WTC11 (cell line): ENCODE measurements at regions not wholly inside any gene's neighbourhood (a gene's known extent, or its start where the extent isn't known, plus 50 kb on each side); places are given as distances from the start of the nearest gene placed in this dataset.

ENCODE experiments used
- ATAC-seq: fragments of 200-7000 bp; cut with Tn5 transposase; 2 replicates; pipeline ENCODE4 v1.10.0; 2021; ENCODE audit warnings: mild to moderate bottlenecking, moderate library complexity
- CTCF ChIA-PET: fragments of 300-600 bp; sonication (Branson Sonifier 250); formaldehyde crosslinking; loops from one replicate; lab custom pipeline; 2021; ENCODE audit warnings: antibody characterized with exemption; lab: Charles Lee
- POLR2A ChIA-PET: fragments of 350-600 bp; sonication (Branson Sonifier 250); formaldehyde crosslinking; loops from one replicate; lab custom pipeline; 2021; ENCODE audit warnings: antibody characterized with exemption; lab: Charles Lee
- DNase-seq: peaks from one replicate; pipeline ENCODE4 v3.0.0; 2021; ENCODE audit warnings: low spot score
- H3K27ac Mint-ChIP-seq: 2 replicates; pipeline ENCODE4 v1.8.0; 2021; ENCODE audit warnings: mixed read lengths
- H3K27me3 Mint-ChIP-seq: 2 replicates; pipeline ENCODE4 v1.8.0; 2021; ENCODE audit warnings: low read depth, mild to moderate bottlenecking, moderate library complexity, mixed read lengths
- H3K36me3 Mint-ChIP-seq: 2 replicates; pipeline ENCODE4 v1.8.0; 2021; ENCODE audit warnings: mixed read lengths
- H3K4me1 Mint-ChIP-seq: 2 replicates; pipeline ENCODE4 v1.8.0; 2022; ENCODE audit warnings: mixed read lengths
- H3K4me3 Mint-ChIP-seq: 2 replicates; pipeline ENCODE4 v1.8.0; 2021; ENCODE audit warnings: mild to moderate bottlenecking, moderate library complexity, mixed read lengths
- H3K9me3 Mint-ChIP-seq: 2 replicates; pipeline ENCODE4 v1.8.0; 2021; ENCODE audit warnings: mixed read lengths
- AR ChIP-seq: fragments of 250-450 bp; sonication (Bioruptor Pico); IDR thresholded peaks from 2 replicates; pipeline ENCODE4 v1.9.0; 2021; ENCODE audit warnings: mild to moderate bottlenecking
- E2F1 ChIP-seq: sonication (generic); formaldehyde crosslinking; IDR thresholded peaks from 2 replicates; pipeline ENCODE4 v1.8.0; 2022; ENCODE audit warnings: mild to moderate bottlenecking, missing genetic modification reagents
- E2F4 ChIP-seq: sonication (generic); formaldehyde crosslinking; IDR thresholded peaks from 2 replicates; pipeline ENCODE4 v1.8.1; 2022; ENCODE audit warnings: low read depth, mild to moderate bottlenecking, moderate library complexity, missing genetic modification reagents, borderline replicate concordance
- E2F5 ChIP-seq: sonication (generic); formaldehyde crosslinking; IDR thresholded peaks from 2 replicates; pipeline ENCODE4 v1.8.1; 2022; ENCODE audit warnings: mild to moderate bottlenecking, moderate library complexity, missing genetic modification reagents
- ELF4 ChIP-seq: sonication (generic); formaldehyde crosslinking; IDR thresholded peaks from 2 replicates; pipeline ENCODE4 v1.8.1; 2022; ENCODE audit warnings: low read depth, mild to moderate bottlenecking, moderate library complexity, missing genetic modification reagents
- ERG ChIP-seq: fragments of 250-450 bp; sonication (Bioruptor Pico); IDR thresholded peaks from 2 replicates; pipeline ENCODE4 v1.8.0; 2021; ENCODE audit warnings: mild to moderate bottlenecking
- JAZF1 ChIP-seq: fragments of 250-450 bp; sonication (Bioruptor Pico); IDR thresholded peaks from 2 replicates; pipeline ENCODE4 v1.9.0; 2021; ENCODE audit warnings: moderate library complexity, mild to moderate bottlenecking, inconsistent platforms
- MAX ChIP-seq: sonication (generic); formaldehyde crosslinking; IDR thresholded peaks from 2 replicates; pipeline ENCODE4 v1.8.0; 2022; ENCODE audit warnings: mild to moderate bottlenecking, missing genetic modification reagents
- NFE2L1 ChIP-seq: sonication (generic); formaldehyde crosslinking; IDR thresholded peaks from 2 replicates; pipeline ENCODE4 v1.8.1; 2023; ENCODE audit warnings: missing genetic modification reagents
- NR1H2 ChIP-seq: sonication (generic); formaldehyde crosslinking; IDR thresholded peaks from 2 replicates; pipeline ENCODE4 v1.9.0; 2021; ENCODE audit warnings: mild to moderate bottlenecking, moderate library complexity, missing genetic modification reagents
- NR2C2 ChIP-seq: sonication (generic); formaldehyde crosslinking; IDR thresholded peaks from 2 replicates; pipeline ENCODE4 v1.8.0; 2022; ENCODE audit warnings: mild to moderate bottlenecking, missing genetic modification reagents
- PRRX2 ChIP-seq: fragments of 250-450 bp; sonication (Bioruptor Pico); IDR thresholded peaks from 2 replicates; pipeline ENCODE4 v1.8.0; 2021; ENCODE audit warnings: mild to moderate bottlenecking
- SMAD4 ChIP-seq: sonication (generic); formaldehyde crosslinking; IDR thresholded peaks from 2 replicates; pipeline ENCODE4 v1.8.0; 2022; ENCODE audit warnings: mild to moderate bottlenecking, missing genetic modification reagents
- SP1 ChIP-seq: sonication (generic); formaldehyde crosslinking; conservative IDR thresholded peaks from 2 replicates; pipeline ENCODE4 v1.8.1; 2022; ENCODE audit warnings: missing genetic modification reagents
- TCF7 ChIP-seq: sonication (generic); formaldehyde crosslinking; IDR thresholded peaks from 2 replicates; pipeline ENCODE4 v1.8.0; 2022; ENCODE audit warnings: mild to moderate bottlenecking, low read depth, missing genetic modification reagents, moderate library complexity
- ZNF121 ChIP-seq: sonication (generic); formaldehyde crosslinking; IDR thresholded peaks from 2 replicates; pipeline ENCODE4 v1.8.0; 2023; ENCODE audit warnings: missing genetic modification reagents
- ZNF416 ChIP-seq: fragments of 250-450 bp; sonication (Bioruptor Pico); IDR thresholded peaks from 2 replicates; pipeline ENCODE4 v1.9.0; 2021; ENCODE audit warnings: mild to moderate bottlenecking, inconsistent platforms
- ZSCAN18 ChIP-seq: fragments of 250-450 bp; sonication (Bioruptor Pico); IDR thresholded peaks from 2 replicates; pipeline ENCODE4 v2.1.2; 2022; ENCODE audit warnings: mild to moderate bottlenecking, moderate library complexity

- Mint-ChIP-seq H3K27me3 (peaks cover 11% of the 10 kb centered on the region), H3K4me1 (peaks cover 34% of the 10 kb centered on the region), H3K9me3 (no peaks in the 10 kb centered on the region), H3K36me3 (no peaks in the 10 kb centered on the region), H3K4me3 (no peak overlapping the region), H3K27ac (no peak overlapping the region)
- ChIA-PET POLR2A (no interaction called here), CTCF (no interaction called here)
- DNase-seq (no peak), ATAC-seq (no peak)
- no peak for TF ChIP-seq NR2C2 (CRISPR knock-in tag)
- TF ChIP-seq E2F1 (CRISPR knock-in tag), result no peak
- no peak for TF ChIP-seq PRRX2 (CRISPR knock-in tag)
- no peak for TF ChIP-seq TCF7
- no peak for TF ChIP-seq NFE2L1 (CRISPR knock-in tag)
- TF ChIP-seq NR1H2 (CRISPR knock-in tag), result no peak
- TF ChIP-seq SMAD4 (CRISPR knock-in tag), result no peak
These were observed 139.1 kb upstream of the ADRA1B start for GRCh38 chr5:159777049-159777660.

GRCh38 chr5:159779481-159779880 lies 136.8 kb upstream of the ADRA1B start:
- Mint-ChIP-seq H3K27ac (no peak overlapping the region), H3K4me1 (peaks cover 34% of the 10 kb centered on the region), H3K36me3 (no peaks in the 10 kb centered on the region), H3K9me3 (no peaks in the 10 kb centered on the region), H3K4me3 (no peak overlapping the region), H3K27me3 (0 out of 2 replicates have a peak, but pooled peaks cover under 1% of the 10 kb centered on the region)
- ATAC-seq (no peak), DNase-seq (no peak)
- CTCF ChIA-PET, result no interaction called here
- TF ChIP-seq JAZF1 (CRISPR knock-in tag), result no peak
- POLR2A ChIA-PET, result no interaction called here

GRCh38 chr5:159780246-159780645 lies 136.0 kb upstream of the ADRA1B start:
- no peak for DNase-seq
- Mint-ChIP-seq H3K27ac (no peak overlapping the region), H3K4me3 (no peak overlapping the region), H3K27me3 (no peaks in the 10 kb centered on the region), H3K4me1 (peaks cover 34% of the 10 kb centered on the region), H3K36me3 (no peaks in the 10 kb centered on the region)
- CTCF ChIA-PET, result no interaction called here
- TF ChIP-seq ELF4, result no peak
- TF ChIP-seq, all 79 proteins: peak for 0
- no peak for ATAC-seq
- POLR2A ChIA-PET, result no interaction called here
- H3K9me3 Mint-ChIP-seq, result no peaks in the 10 kb centered on the region

GRCh38 chr5:159781626-159782157 lies 134.6 kb upstream of the ADRA1B start:
- no peaks in the 10 kb centered on the region for H3K36me3 Mint-ChIP-seq
- no peak for ATAC-seq
- no peak for TF ChIP-seq NFE2L1 (CRISPR knock-in tag)
- no peak for TF ChIP-seq ZSCAN18 (CRISPR knock-in tag)
- no peak for TF ChIP-seq E2F5
- no peak for TF ChIP-seq ZNF416 (CRISPR knock-in tag)
- TF ChIP-seq NR2C2 (CRISPR knock-in tag), result no peak
- TF ChIP-seq E2F1 (CRISPR knock-in tag), result no peak
- TF ChIP-seq AR, result no peak
- no peak for TF ChIP-seq SP1 (CRISPR knock-in tag)
- TF ChIP-seq ZNF121 (CRISPR knock-in tag), result no peak
- TF ChIP-seq E2F4 (CRISPR knock-in tag), result no peak
- TF ChIP-seq MAX (CRISPR knock-in tag), result no peak
- TF ChIP-seq ERG, result no peak
- H3K27ac Mint-ChIP-seq, result no peak overlapping the region
- no peak overlapping the region for H3K4me3 Mint-ChIP-seq
- no peak for DNase-seq
- ChIA-PET CTCF (interaction anchor here (1.2 kb wide), 1 partner anchor 55 kb away, joined by 3 read pairs; no protein-coding TSS in a partner anchor), POLR2A (no interaction called here)
- no peaks in the 10 kb centered on the region for H3K9me3 Mint-ChIP-seq
- no peaks in the 10 kb centered on the region for H3K27me3 Mint-ChIP-seq
- peaks cover 43% of the 10 kb centered on the region for H3K4me1 Mint-ChIP-seq
